Astrocyte (in vitro differentiated cells and primary cell): ENCODE measurements at regions not wholly inside any gene's neighbourhood (a gene's known extent, or its start where the extent isn't known, plus 50 kb on each side); places are given as distances from the start of the nearest gene placed in this dataset.

Experiments
- EZH2 ChIP-seq: IDR thresholded peaks from 2 replicates; pipeline ENCODE4 v1.6.1; 2012; ENCODE audit warnings: mild to moderate bottlenecking, low read length, inconsistent platforms; ENCODE audit not compliant: insufficient read depth
- TF ChIP-seq, protein P1 (sequence below): IDR thresholded peaks from 2 replicates; pipeline ENCODE4 v1.5.1; 2011; ENCODE audit warnings: low read depth, mild to moderate bottlenecking, inconsistent platforms, low read length, moderate library complexity; ENCODE audit not compliant: insufficient read depth

DNA sequence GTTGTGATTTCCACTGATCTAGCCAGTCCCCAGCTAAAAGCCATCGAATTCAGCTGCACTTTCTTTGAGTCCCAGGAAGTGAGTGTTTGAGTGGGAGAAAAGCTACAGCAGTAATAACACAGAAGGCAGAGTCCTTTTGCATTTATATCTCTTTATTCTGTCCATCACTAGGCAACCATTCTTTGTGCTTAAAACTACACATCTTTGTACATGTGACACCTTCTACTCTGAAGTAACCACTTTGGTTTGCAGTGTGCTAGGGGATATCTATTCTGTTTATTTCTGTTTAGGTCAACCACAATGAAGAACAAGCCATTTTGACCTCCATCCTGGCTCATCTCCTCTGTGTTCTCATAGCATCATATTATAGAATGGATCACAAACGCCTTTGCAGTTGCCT lies 226.0 kb upstream of the SERP2 start:
- TF ChIP-seq, protein P1, sequence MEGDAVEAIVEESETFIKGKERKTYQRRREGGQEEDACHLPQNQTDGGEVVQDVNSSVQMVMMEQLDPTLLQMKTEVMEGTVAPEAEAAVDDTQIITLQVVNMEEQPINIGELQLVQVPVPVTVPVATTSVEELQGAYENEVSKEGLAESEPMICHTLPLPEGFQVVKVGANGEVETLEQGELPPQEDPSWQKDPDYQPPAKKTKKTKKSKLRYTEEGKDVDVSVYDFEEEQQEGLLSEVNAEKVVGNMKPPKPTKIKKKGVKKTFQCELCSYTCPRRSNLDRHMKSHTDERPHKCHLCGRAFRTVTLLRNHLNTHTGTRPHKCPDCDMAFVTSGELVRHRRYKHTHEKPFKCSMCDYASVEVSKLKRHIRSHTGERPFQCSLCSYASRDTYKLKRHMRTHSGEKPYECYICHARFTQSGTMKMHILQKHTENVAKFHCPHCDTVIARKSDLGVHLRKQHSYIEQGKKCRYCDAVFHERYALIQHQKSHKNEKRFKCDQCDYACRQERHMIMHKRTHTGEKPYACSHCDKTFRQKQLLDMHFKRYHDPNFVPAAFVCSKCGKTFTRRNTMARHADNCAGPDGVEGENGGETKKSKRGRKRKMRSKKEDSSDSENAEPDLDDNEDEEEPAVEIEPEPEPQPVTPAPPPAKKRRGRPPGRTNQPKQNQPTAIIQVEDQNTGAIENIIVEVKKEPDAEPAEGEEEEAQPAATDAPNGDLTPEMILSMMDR: no peak
- TF ChIP-seq EZH2: no peak
